GM21717 (cell line): ENCODE measurements at regions not wholly inside any gene's neighbourhood (a gene's known extent, or its start where the extent isn't known, plus 50 kb on each side); places are given as distances from the start of the nearest gene placed in this dataset.

ENCODE experiments used
- ATAC-seq: cut with Tn5 transposase; IDR thresholded peaks from one replicate; pipeline ENCODE4 v1.9.1; 2021; ENCODE audit warnings: mild to moderate bottlenecking, moderate library complexity; ENCODE audit not compliant: unreplicated experiment

GRCh38 chr14:66143387-66144112, 342.6 kb upstream of the CCDC196 start:
- ATAC-seq: no peak

GRCh38 chr14:66152302-66152701, 333.9 kb upstream of the CCDC196 start:
- ATAC-seq: no peak

- ATAC-seq: no peak
Measured at GRCh38 chr14:66152747-66153146, 333.4 kb upstream of the CCDC196 start.

- no peak for ATAC-seq
Measured at GRCh38 chr14:66163023-66163422, 323.1 kb upstream of the CCDC196 start.

GRCh38 chr14:66165337-66165736, 320.8 kb upstream of the CCDC196 start:
- no peak for ATAC-seq

- no peak for ATAC-seq
Measured at GRCh38 chr14:66174453-66174891, 311.7 kb upstream of the CCDC196 start.

GRCh38 chr14:66177935-66178334, 308.2 kb upstream of the CCDC196 start:
- ATAC-seq: no peak

- no peak for ATAC-seq
Measured at GRCh38 chr14:66196670-66197069, 289.5 kb upstream of the CCDC196 start.

- no peak for ATAC-seq
Measured at GRCh38 chr14:66197276-66197675, 288.9 kb upstream of the CCDC196 start.

- no peak for ATAC-seq
Measured at GRCh38 chr14:66206554-66206953, 279.6 kb upstream of the CCDC196 start.

GRCh38 chr14:66216763-66217162, 269.4 kb upstream of the CCDC196 start:
- ATAC-seq: no peak

GRCh38 chr14:66219886-66220285, 266.3 kb upstream of the CCDC196 start:
- no peak for ATAC-seq

GRCh38 chr14:66224492-66225178, 261.5 kb upstream of the CCDC196 start:
- ATAC-seq: no peak

- no peak for ATAC-seq
Measured at GRCh38 chr14:66225337-66225736, 260.8 kb upstream of the CCDC196 start.

GRCh38 chr14:66228267-66228970, 257.8 kb upstream of the CCDC196 start:
- ATAC-seq: no peak

GRCh38 chr14:66231820-66232219, 254.4 kb upstream of the CCDC196 start:
- no peak for ATAC-seq

- ATAC-seq: no peak
Measured at GRCh38 chr14:66233591-66233990, 252.6 kb upstream of the CCDC196 start.

- no peak for ATAC-seq
Measured at GRCh38 chr14:66234411-66234810, 251.8 kb upstream of the CCDC196 start.

- ATAC-seq: no peak
Measured at GRCh38 chr14:66237741-66238140, 248.4 kb upstream of the CCDC196 start.

- no peak for ATAC-seq
Measured at GRCh38 chr14:66238969-66239368, 247.2 kb upstream of the CCDC196 start.

GRCh38 chr14:66239589-66239988, 246.6 kb upstream of the CCDC196 start:
- ATAC-seq: no peak

- ATAC-seq: no peak
Measured at GRCh38 chr14:66240105-66240504, 246.1 kb upstream of the CCDC196 start.
